H9 (cell line): ENCODE measurements at regions not wholly inside any gene's neighbourhood (a gene's known extent, or its start where the extent isn't known, plus 50 kb on each side); places are given as distances from the start of the nearest gene placed in this dataset.

ENCODE experiments used
- DNase-seq: peaks from one replicate; pipeline ENCODE4 v3.0.0-alpha.2; 2017
- H2AFZ ChIP-seq: one replicate; pipeline ENCODE4 v1.6.1; 2013; ENCODE audit warnings: mild to moderate bottlenecking, low read length, control low read depth, moderate library complexity
- H2AK5ac ChIP-seq: 2 replicates; pipeline ENCODE4 v1.6.1; 2013; ENCODE audit warnings: low read length, control low read depth, mixed read lengths; ENCODE audit not compliant: insufficient read length
- H2BK120ac ChIP-seq: one replicate; pipeline ENCODE4 v1.6.1; 2013; ENCODE audit warnings: low read depth, mild to moderate bottlenecking, low read length, control low read depth, inconsistent platforms; ENCODE audit not compliant: poor library complexity, severe bottlenecking
- H2BK12ac ChIP-seq: 2 replicates; pipeline ENCODE4 v1.6.1; 2013; ENCODE audit warnings: low read length, control low read depth, mixed read lengths, low read depth; ENCODE audit not compliant: insufficient read length
- H2BK15ac ChIP-seq: 2 replicates; pipeline ENCODE4 v1.6.1; 2013; ENCODE audit warnings: low read depth, low read length, control low read depth
- H2BK20ac ChIP-seq: one replicate; pipeline ENCODE4 v1.6.1; 2013; ENCODE audit warnings: low read depth, mild to moderate bottlenecking, low read length, control low read depth, inconsistent platforms; ENCODE audit not compliant: poor library complexity, severe bottlenecking
- H2BK5ac ChIP-seq: 2 replicates; pipeline ENCODE4 v1.6.1; 2013; ENCODE audit warnings: low read length, control low read depth, mixed read lengths; ENCODE audit not compliant: insufficient read length
- H3K14ac ChIP-seq: 2 replicates; pipeline ENCODE4 v1.6.1; 2013; ENCODE audit warnings: low read length, control low read depth; ENCODE audit not compliant: insufficient read depth
- H3K18ac ChIP-seq: 2 replicates; pipeline ENCODE4 v1.6.1; 2013; ENCODE audit warnings: low read depth, mild to moderate bottlenecking, mixed read lengths, low read length, control low read depth; ENCODE audit not compliant: insufficient read length
- H3K23ac ChIP-seq: 2 replicates; pipeline ENCODE4 v1.6.1; 2013; ENCODE audit warnings: low read length, control low read depth, mixed read lengths, low read depth; ENCODE audit not compliant: insufficient read length
- H3K23me2 ChIP-seq: 2 replicates; pipeline ENCODE4 v1.6.1; 2013; ENCODE audit warnings: low read depth, mild to moderate bottlenecking, mixed read lengths, low read length, control low read depth; ENCODE audit not compliant: insufficient read length, poor library complexity, severe bottlenecking
- H3K27ac ChIP-seq: 2 replicates; pipeline ENCODE4 v1.5.1; 2013; ENCODE audit warnings: low read length, control low read depth, mixed read lengths, low read depth; ENCODE audit not compliant: insufficient read length
- H3K27me3 ChIP-seq: 2 replicates; pipeline ENCODE4 v1.6.1; 2013; ENCODE audit warnings: low read length, control low read depth, inconsistent platforms; ENCODE audit not compliant: insufficient read depth
- H3K4ac ChIP-seq: 2 replicates; pipeline ENCODE4 v1.6.1; 2013; ENCODE audit warnings: low read depth, mild to moderate bottlenecking, control low read depth, inconsistent platforms, low read length, moderate library complexity
- H3K4me1 ChIP-seq: 2 replicates; pipeline ENCODE4 v1.6.1; 2013; ENCODE audit warnings: low read length, control low read depth, inconsistent platforms; ENCODE audit not compliant: insufficient read depth
- H3K4me2 ChIP-seq: 2 replicates; pipeline ENCODE4 v1.6.1; 2013; ENCODE audit warnings: low read length, control low read depth, mixed read lengths; ENCODE audit not compliant: insufficient read length, insufficient read depth
- H3K56ac ChIP-seq: 2 replicates; pipeline ENCODE4 v1.6.1; 2013; ENCODE audit warnings: low read depth, mild to moderate bottlenecking, mixed read lengths, low read length, control low read depth; ENCODE audit not compliant: insufficient read length
- H3K79me1 ChIP-seq: 2 replicates; pipeline ENCODE4 v1.6.1; 2013; ENCODE audit warnings: low read depth, mild to moderate bottlenecking, moderate library complexity, low read length, control low read depth, inconsistent platforms; ENCODE audit not compliant: insufficient read depth, poor library complexity, severe bottlenecking
- H3K79me2 ChIP-seq: 2 replicates; pipeline ENCODE4 v1.6.1; 2013; ENCODE audit warnings: low read length, control low read depth, inconsistent platforms; ENCODE audit not compliant: insufficient read depth
- H3K9ac ChIP-seq: 2 replicates; pipeline ENCODE4 v1.6.1; 2013; ENCODE audit warnings: low read length, control low read depth, mixed read lengths; ENCODE audit not compliant: insufficient read length; ENCODE audit errors: extremely low read depth
- H3K9me3 ChIP-seq: one replicate; pipeline ENCODE4 v1.6.1; 2013; ENCODE audit warnings: low read depth, low read length, inconsistent platforms; ENCODE audit not compliant: control insufficient read depth
- H3T11ph ChIP-seq: one replicate; pipeline ENCODE4 v1.6.1; 2013; ENCODE audit warnings: mild to moderate bottlenecking, low read length, control low read depth, inconsistent platforms
- H4K20me1 ChIP-seq: one replicate; pipeline ENCODE4 v1.6.1; 2013; ENCODE audit not compliant: control insufficient read depth, insufficient read length, insufficient read depth
- H4K5ac ChIP-seq: 2 replicates; pipeline ENCODE4 v1.6.1; 2013; ENCODE audit warnings: low read depth, mild to moderate bottlenecking, mixed read lengths, low read length, control low read depth; ENCODE audit not compliant: insufficient read length
- H4K8ac ChIP-seq: replicated peaks from 2 replicates; pipeline ENCODE4 v1.6.1; 2013; ENCODE audit warnings: low read length, control low read depth, mixed read lengths, low read depth; ENCODE audit not compliant: insufficient read length
- H4K91ac ChIP-seq: 2 replicates; pipeline ENCODE4 v1.6.1; 2013; ENCODE audit warnings: low read depth, mild to moderate bottlenecking, moderate library complexity, mixed read lengths, low read length, control low read depth; ENCODE audit not compliant: insufficient read length
- H3K27ac Mint-ChIP-seq, 3 experiments: 2 replicates in 2 of 3; 3 replicates in 1 of 3; pipeline ENCODE4 v1.8.0; 2020 to 2021; ENCODE audit warnings: mixed read lengths in 3 of 3, mild to moderate bottlenecking in 1 of 3, moderate library complexity in 1 of 3
- H3K27me3 Mint-ChIP-seq: 2 replicates; pipeline ENCODE4 v1.8.0; 2021; ENCODE audit warnings: low read depth, mild to moderate bottlenecking, moderate library complexity, mixed read lengths
- H3K36me3 Mint-ChIP-seq, 3 experiments: 2 replicates in 2 of 3; 3 replicates in 1 of 3; pipeline ENCODE4 v1.8.0; 2020 to 2021; ENCODE audit warnings: low read depth in 3 of 3, mixed read lengths in 3 of 3; ENCODE audit not compliant: insufficient read depth in 1 of 3
- H3K4me1 Mint-ChIP-seq, 2 experiments: 2 replicates each; pipeline ENCODE4 v1.8.0; 2020; ENCODE audit warnings: mixed read lengths in 2 of 2
- H3K4me3 Mint-ChIP-seq, 2 experiments: 2 replicates in 1 of 2; 3 replicates in 1 of 2; pipeline ENCODE4 v1.8.0; 2020 to 2021; ENCODE audit warnings: mild to moderate bottlenecking in 2 of 2, mixed read lengths in 2 of 2, moderate library complexity in 1 of 2
- H3K9me3 Mint-ChIP-seq, 2 experiments: 2 replicates in 1 of 2; 3 replicates in 1 of 2; pipeline ENCODE4 v1.8.0; 2020; ENCODE audit warnings: mild to moderate bottlenecking in 2 of 2, mixed read lengths in 2 of 2, moderate library complexity in 1 of 2
- CTCF ChIP-seq: fragments of 200-600 bp; sonication (generic); conservative IDR thresholded peaks from 3 replicates; pipeline ENCODE4 v1.8.0; 2021; ENCODE audit warnings: antibody characterized with exemption, mild to moderate bottlenecking
- WGBS: extraction: QIAGEN DNeasy Blood & Tissue Kit; methylation state at CpG from one replicate; pipeline ENCODE4 v1.1.7; 2013; ENCODE audit warnings: missing lambda C conversion rate, low lambda C conversion rate, mixed read lengths; ENCODE audit not compliant: insufficient read length; ENCODE audit errors: extremely low coverage; 5-methylcytosine and 5-hydroxymethylcytosine counted together

GRCh38 chr14:65164825-65165135 is 62.5 kb upstream of the MAX start:
- Histone ChIP-seq H3K27me3 (no peaks in the 10 kb centered on the region), H3K18ac (no peak overlapping the region), H2BK20ac (no peak overlapping the region), H3K14ac (no peak overlapping the region), H4K91ac (no peak overlapping the region), H3K79me2 (no peaks in the 10 kb centered on the region), H3K56ac (no peak overlapping the region), H2BK12ac (no peak overlapping the region), H2AK5ac (no peak overlapping the region), H3K4me2 (no peak overlapping the region), H3K9me3 (no peaks in the 10 kb centered on the region), H2BK15ac (no peak overlapping the region), H4K5ac (no peak overlapping the region), H2BK120ac (no peak overlapping the region), H3K27ac (no peak overlapping the region), H3K23me2 (no peaks in the 10 kb centered on the region), H3K4ac (no peak overlapping the region), H3K4me1 (no peaks in the 10 kb centered on the region), H3T11ph (no peak overlapping the region), H2BK5ac (no peak overlapping the region), H3K9ac (no peak overlapping the region), H3K79me1 (no peaks in the 10 kb centered on the region), H2AFZ (no peak overlapping the region), H4K8ac (no peak overlapping the region), H3K23ac (no peak overlapping the region), H4K20me1 (no peaks in the 10 kb centered on the region)
- peaks cover 0 to 3% of the 10 kb centered on the region in 2 experiments; a peak in 1 of 4 replicates for H3K4me1 Mint-ChIP-seq
- no peak overlapping the region for H3K27ac Mint-ChIP-seq
- no peaks in the 10 kb centered on the region for H3K9me3 Mint-ChIP-seq
- no peaks in the 10 kb centered on the region for H3K36me3 Mint-ChIP-seq
- TF ChIP-seq CTCF: no peak
- no CpG with 5 or more reads among the region's 3 CpGs for WGBS
- no peak overlapping the region for H3K4me3 Mint-ChIP-seq
- no peak for DNase-seq
- no peaks in the 10 kb centered on the region; the same call in 1 of the 2 replicates for H3K27me3 Mint-ChIP-seq
